Left kidney (tissue), 1 donor: ENCODE measurements at regions not wholly inside any gene's neighbourhood (a gene's known extent, or its start where the extent isn't known, plus 50 kb on each side); places are given as distances from the start of the nearest gene placed in this dataset.
A peak's percentile ranks its signal among the peaks of the same experiment; 100 is the strongest.
"Not testable (repeated sequence)": the region's sequence is repeated elsewhere in the genome, so short reads cannot be mapped to it uniquely, and the experiment has no call there.

Source experiments
- DNase-seq: peaks from one replicate; pipeline ENCODE4 v3.0.0-alpha.2; 2013

DNA sequence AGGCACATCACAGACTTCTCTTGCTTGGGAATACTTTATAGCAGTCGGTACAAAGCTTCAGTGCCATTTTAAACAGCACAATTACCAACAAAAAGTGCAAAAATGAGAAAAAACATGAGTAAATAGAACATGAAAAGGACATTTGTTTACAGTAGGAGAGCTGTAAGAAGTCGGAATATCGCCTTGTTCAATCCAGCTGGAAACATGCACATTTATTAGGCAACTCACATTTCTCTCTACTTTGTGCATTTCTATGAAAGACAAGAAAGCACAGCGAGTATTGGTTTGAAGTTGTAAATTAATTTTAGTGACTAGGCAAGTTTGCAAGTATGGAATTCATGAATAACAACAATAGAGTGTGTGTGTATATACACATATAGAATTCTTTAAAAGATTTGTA, 484.7 kb downstream of the DACH1 start:
- DNase-seq = no peak

DNA sequence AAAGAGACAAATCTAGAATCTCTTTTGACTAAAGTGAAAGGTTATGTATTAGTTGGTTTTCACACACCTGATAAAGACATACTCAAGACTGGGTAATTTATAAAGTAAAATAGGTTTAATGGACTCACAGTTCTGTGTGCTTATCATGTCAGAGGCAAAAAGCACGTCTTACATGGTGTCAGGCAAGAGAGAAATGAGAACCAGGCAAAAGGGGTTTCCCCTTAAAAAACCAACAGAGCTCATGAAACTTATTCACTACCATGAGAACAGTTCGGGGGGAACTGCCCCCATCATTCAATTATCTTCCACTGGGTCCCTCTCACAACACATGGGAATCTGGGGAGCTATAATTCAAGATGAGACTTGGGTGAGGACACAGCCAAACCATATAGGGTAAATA, 486.8 kb downstream of the DACH1 start:
- DNase-seq = no peak

DNA sequence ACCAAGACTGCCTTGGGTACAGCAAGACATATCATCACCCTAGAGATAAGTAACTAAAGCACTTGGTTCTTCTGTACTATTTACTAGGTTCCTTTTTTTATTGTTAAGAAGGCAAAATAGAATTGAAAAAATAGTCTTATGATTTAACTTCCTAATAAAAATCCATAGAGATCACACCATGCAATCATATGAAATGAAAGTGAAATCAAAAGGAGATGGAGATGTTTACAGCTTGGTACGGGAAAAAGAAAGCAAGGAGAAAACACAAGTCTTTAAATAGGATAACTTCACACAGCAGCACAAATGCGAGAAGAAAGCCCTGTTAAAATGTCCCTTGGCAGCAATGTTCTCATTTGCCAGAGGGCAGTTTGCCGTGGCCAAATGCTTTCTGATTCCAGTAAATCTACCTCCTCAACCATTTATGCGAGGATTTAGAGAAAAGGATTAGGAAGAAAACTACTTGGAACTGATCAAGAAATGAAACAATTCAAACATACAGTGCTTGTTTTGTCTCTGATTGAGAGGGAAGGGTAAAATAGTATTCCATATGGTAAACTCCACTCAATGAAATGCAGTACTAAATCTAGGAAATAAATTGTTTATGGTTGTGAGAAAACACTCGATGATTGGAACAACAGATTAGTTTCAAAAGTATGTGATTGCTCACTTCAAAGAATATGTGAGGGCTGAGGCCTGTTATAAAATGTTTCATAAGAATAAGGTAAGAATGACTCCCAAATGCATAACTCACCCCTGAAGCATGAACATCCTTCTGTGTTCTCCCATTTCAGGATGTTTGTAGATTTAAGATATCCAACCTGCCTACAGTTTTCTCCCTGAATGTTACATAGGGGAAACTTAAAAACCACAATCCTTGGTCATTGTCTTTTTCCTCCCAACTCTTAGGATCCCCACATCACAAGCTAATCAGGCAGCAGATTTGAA, 487.8 kb downstream of the DACH1 start:
- DNase-seq = peak; percentile 4

DNA sequence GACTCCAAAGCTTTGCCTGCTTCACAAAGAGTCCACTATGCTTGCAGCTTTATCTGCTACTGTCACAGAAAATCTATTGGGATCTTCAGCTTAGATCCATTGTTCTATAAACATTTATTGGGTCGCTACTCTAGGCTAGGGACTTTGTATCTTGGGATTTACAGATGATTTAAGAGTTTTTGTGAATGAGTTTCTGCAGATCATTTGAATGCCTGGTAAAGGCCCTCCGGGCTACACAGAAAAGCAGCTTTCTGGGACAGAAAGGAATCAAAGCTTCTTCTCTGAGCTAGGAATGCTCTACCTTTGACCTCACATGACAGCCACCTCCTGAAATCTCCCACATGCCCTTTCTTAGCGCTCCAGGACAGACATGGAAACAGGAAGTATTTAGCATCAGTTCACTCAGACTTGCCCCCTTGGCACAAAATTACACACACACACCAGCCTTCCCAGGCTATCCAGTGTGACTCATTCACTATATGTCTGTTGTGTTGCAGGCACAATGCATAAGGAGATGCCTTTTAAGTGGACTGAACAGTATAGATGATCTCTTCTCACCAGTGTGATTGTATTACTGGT, 492.4 kb downstream of the DACH1 start:
- DNase-seq = peak; percentile 12

DNA sequence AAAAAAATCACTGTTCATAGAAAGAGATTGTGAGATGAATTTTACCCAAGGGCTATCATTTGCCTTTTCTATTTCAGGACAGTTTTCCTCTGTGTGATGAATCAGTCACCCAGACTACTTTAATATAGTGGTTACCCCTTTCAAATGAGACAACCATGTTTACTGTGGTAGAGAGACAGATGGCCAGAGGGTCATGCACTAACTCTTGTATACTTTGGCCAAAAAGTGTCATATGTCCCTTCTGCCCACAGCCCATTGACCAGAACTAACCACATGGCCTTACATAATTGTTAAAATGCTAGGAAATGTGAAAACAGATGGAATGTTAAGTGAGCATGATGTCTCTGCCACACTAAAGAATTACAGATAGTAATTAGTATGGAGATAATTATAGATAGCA, 498.7 kb downstream of the DACH1 start:
- DNase-seq = no peak

DNA sequence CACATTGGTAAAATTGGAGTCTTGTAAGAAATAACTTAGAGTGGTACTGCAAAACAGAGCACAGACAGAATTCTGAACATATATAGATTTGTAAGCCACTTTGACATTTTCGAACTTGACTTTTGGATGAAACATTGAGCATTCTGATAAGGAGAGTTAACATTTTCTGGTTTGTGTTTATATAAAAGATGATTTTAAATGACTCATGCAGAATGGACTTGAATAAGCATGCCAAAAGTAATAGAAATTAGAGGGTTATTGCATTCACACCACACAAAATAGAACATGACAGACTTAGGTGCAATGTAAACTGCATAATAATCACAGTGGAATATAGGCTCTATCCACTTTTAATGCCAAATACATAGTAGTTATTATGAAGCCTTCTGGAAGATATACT, 507.0 kb downstream of the DACH1 start:
- no peak for DNase-seq

DNA sequence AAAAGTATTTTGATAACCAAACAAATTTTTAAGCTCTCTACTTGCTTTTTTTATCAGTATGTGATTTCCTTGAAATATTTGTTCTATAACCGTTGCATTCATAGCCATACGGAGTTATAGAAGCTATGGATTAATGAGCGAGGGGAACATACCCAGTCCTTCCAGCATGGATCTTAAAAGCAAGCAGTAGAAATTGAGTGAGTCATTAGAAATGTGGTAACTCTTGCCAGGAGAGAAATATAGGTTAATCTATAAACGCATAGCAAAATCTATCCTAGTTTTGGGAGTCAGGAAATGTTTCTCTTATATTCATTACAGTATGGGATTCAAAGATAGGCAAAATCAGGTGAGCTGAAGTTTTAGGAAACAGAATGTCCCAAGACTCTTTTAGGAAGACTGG, 507.4 kb downstream of the DACH1 start:
- no peak for DNase-seq

DNA sequence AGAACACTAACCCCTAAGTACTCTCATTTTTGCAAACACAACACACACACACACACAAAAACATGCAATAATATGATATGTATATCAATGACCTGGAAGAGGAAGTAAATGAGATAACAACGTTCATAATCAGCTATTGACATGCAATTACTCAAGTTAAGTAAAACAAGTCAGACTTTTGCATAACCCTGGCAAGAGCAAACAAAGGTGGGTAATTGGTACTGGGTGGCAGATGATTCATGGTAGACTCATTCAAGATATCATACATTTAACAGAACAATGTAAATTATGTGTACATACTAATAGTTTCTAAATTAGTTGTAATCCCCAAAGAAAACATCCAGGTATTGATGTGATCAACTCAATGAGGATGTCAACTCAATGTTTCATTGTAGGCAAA, 508.8 kb downstream of the DACH1 start:
- DNase-seq = no peak

DNA sequence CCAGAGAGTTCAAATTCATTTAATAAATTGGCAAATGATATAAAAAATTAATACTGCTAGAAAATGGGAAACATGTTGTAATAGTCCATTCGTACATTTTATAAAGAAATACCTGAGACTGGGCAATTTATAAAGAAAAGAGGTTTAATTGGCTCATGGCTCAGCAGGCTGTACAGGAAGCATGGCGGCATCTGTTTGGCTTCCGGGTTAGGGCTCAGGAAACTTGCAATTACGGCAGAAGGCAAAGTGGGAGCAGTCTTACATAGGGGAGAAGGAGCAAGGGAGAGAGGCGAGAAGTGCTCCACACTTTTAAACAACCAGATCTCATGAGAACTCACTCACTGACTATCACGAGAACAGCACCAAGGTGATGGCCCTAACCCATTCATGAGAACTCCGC, 512.0 kb downstream of the DACH1 start:
- no peak for DNase-seq

DNA sequence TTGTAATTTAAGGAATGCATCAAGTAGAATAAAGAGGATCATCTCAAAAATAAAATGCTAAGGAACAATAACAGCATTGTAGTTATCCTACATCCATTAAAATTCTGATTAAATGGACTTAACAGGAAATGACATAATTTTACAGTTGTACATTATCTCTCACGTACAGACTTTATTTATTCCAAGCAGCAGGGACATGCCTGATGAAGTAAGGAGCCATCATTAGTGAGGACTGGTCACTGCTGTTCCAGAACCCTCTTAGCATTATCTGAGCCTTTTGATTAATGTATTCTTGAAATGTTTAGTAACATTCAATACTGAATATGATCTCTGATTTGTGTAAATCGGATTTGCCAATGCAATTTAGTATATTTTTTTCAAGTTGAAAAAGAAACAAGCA, 516.1 kb downstream of the DACH1 start:
- DNase-seq = no peak

DNA sequence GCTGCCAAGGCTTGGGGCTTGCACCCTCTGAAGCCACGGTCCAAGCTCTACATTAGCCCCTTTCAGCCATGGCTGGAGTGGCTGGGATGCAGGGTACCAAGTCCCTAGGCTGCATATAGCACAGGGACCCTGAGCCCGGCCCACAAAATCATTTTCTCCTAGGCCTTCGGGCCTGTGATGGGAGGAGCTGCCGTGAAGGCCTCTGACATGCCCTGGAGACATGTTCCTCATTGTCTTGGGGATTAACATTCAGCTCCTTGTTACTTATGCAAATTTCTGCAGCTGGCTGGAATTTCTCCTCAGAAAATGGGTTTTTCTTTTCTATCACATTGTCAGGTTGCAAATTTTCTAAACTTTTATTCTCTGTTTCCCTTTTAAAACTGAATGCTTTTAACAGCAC, 521.1 kb downstream of the DACH1 start:
- DNase-seq = not testable (repeated sequence)

DNA sequence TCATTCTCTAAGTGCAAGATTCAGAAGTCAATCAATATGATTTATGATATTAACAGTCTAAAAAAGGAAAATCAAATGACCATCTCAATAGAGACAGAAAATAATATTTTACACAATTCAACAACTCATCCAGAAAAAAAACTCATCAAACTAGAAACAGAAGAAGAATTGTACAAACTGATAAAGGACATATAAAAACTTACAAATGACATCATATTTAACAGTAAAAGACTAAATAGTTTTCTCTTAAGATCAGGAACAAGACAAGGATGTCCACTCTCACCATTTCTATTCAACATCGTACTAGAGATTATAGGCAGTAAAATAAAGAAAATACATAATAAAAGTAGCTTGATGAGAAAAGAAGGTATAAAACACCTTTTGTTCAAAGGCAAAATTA, 527.3 kb downstream of the DACH1 start:
- no peak for DNase-seq

DNA sequence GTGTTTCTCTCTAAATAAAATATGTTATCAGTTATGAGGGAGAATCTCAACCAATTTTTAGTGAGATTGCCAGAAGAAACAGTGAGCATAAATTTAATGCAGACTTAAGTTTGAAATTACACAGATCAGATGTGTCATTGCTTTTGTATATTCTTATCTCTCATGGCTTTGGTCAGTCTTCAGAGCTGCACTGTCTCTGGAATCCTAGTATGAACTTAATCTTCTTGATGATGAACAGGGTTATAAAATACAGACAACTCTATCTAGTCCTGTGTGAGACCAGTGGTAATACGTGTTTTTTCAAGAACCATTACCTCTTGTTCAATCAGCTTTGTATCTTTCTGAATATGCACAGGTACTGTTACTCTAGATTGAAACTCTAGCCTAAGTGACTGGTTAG, 528.0 kb downstream of the DACH1 start:
- no peak for DNase-seq

DNA sequence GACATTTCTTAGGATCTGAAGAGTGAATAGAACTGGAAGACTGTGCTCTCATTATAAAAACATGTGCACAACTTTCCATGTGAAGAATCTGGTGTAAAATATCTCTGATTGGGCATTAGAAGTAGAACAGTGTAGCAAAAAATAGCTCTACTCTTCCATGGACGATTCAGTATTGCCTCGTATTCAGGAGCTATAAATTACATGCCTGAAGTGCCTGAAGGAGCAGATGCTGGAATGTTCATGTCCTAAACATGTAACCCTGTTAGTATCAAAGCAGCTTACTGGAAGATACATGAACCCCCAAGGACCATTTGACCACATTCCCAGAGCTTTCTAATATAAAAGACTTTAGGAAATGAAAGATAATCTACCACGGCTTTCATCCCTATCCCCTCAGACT, 528.9 kb downstream of the DACH1 start:
- DNase-seq = no peak

DNA sequence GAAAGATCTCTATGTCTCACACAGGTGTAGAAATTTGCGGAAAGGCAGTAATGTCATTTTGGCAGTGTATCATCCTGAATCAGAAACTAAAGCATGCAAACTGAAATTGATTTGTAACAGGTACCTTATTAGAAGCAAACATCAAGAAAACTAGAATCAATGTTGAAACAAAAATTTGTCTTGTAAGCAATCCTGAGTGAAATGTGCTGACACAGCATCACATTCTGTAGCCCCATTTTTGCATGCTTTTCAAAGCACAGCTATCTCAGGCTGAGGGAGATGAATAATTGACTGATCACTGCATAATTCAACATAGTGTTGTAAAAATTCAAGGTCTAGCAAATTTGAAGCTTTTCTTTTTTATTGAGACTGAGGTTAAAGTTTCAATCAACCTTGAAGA, 539.7 kb downstream of the DACH1 start:
- no peak for DNase-seq

DNA sequence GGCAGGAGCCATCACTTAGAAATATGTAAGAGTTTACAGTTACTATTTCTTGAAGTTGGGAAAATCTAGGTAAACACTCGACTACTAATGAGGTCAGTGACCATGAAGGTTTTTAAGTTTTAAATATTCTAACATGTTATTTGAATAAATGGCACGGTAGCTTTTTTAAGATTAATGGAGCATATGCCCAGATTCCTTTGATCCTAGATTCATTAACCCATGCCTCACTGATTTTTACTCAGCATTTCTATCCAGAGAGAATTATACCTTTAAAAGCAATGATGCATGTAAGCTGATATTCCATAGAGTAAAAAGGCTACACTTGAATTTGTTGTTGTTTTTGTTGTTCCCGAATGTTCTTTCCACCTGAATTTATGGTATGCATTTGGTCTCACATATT, 541.4 kb downstream of the DACH1 start:
- DNase-seq = peak; percentile 25

DNA sequence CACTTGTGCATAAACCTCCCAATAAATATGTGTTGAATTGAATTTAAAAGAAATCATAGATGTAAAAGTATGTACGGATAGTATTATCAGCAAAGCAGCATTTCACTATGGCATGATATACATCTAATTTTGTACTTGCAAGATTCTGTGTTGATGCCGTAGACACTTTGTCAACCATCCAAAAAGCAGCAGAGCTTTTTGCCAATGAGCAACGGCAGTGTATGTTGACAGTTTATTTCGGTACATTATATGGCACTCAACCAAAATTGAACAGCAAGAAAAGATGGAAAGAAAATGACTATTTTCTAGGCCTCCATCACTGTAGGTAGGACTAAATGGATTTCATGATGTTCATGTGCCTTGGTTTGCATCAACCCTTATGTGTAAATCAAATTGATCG, 543.7 kb downstream of the DACH1 start:
- DNase-seq = no peak

DNA sequence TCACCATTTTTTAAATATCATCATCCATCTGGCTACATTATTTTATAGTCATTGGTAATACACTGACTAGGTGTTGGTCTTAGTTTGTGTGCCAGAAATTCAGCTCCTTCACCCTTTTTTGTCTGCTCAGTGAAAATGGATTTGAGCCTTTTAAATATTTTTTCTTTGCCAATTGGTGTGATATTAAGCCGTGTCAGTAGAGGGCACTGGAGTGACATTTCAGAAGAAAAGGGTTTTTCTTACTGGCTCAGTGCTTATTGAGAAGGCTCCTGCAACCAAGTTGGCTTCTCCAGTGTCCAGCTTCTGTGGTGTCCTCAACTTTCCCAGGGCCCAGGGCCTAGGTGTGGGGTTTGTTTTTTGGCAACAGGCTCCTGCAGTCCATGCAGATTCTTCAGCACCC, 546.6 kb downstream of the DACH1 start:
- no peak for DNase-seq

DNA sequence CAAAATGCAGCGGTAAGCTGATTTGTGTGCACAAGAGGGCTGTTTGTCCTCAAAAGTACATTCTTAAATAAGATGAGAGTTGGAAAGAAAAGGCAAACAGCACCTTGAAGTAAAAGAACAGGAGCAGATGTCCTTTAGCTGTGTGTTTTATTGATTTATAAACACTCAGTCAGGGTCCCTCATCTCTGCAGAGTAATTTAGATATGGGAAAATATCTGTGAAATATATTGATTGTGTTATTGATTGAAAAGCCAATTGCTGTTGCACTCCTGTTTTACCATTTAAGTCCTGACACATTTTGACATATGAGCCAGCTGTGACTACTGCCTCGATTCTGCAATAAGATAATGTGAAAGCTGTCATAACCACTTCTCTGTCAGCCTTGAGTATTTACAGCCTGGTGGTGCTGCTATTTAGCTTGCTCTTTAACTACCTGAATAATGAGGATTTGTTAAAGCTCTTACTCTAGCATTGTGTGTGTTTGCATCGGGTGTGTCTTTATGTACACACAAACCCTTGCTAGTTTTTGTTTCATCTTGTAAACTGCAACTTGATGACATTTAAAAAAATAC, 550.1 kb downstream of the DACH1 start:
- no peak for DNase-seq

DNA sequence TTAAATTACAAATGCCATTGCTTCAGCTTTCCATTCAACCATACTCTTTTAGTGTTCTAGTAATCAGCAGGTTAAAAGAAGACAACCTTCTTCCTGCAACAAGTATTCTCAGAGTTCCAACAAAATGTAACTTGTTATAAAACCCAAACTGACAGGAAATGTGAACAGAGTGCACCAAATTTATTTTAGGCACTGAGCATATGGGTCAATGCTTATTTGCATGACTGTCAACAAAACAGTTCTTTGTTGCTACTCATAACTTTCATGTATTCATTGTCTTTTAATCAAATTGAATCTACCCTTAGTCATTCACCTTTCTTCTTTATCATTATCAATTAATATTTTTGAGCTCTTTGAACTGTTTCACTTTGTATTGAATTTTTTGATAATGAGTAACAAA, 554.1 kb downstream of the DACH1 start:
- DNase-seq = no peak

DNA sequence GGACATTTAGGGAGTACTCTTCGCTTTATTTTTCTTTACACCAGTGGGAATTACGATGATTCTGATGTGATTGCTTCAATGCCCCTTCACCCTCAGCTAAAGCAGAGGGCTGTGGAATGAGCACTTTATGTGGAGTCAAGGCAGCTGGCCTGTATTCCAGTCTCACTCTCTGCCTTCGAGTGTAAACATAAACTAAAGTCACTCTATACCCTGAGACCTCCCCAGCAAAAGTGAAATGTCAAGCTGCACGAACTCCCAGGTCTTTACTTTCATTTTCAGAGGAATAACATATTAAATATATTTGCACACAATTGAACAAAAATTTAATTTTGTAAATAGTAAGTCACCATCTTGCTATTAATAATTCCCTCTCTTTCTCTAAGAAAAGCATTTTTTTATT, 557.1 kb downstream of the DACH1 start:
- DNase-seq = no peak

DNA sequence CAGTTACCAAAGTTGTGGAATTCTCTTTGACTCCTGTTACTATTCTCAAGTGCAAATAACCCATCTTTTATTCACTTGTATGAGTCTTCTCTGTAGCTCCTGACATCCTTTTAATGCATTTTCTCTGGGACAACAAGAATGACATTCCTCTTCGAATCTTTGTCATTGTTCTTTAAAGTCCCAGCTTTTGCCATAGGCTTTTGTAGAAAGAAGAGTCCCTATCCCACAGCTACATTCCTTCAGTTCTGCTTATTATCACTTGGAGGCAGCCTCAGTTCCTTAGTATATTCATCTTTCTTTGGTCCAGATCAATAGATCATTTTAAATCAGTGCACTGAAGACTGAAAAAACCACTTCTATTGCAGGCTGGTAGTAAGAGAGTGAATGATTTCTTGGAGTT, 560.2 kb downstream of the DACH1 start:
- DNase-seq = no peak

DNA sequence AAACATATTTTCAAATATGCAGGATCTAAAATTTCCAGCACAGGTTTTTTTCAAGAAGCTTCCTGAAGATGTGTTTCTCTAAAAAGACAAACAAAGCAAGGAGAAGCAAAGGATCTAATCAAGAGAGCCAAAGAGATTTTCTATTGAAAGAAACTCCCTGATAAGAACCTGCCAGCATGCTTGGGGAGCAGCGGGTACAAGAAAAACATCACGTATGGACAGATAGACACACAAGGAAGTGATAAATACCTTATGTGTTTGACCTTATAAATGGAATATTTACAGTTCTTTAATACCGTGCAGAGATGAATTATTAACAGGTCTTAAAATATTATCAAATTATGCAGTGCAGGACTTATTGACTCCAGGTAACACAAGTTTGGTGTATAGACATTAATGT, 562.1 kb downstream of the DACH1 start:
- no peak for DNase-seq

DNA sequence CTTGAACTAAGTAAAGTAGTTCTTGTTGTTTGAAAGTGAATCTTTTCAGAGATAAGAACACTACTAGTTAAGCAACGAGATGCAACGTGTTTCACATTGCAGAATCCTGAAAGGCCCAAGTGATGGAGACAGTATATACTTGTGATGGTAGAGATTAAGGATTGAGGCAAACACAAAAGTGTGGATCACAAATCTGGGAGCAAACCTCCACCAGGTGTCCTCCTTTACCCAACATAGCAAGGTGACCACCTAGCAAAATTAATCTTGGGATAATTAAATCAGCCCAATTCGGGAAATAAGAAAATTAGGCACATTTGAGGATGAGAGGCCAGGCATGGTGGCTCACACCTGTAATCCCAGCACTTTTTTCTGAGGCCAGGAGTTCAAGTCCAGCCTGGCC, 563.9 kb downstream of the DACH1 start:
- DNase-seq = no peak
